DMS153 treated with DMSO at 0.1 percent for 48 hours (cell line): ENCODE measurements at regions not wholly inside any gene's neighbourhood (a gene's known extent, or its start where the extent isn't known, plus 50 kb on each side); places are given as distances from the start of the nearest gene placed in this dataset.

Experiments
- DNase-seq: peaks from one replicate; lab custom pipeline; 2025; ENCODE audit not compliant: unreplicated experiment; lab: John Stamatoyannopoulos, UW

DNA sequence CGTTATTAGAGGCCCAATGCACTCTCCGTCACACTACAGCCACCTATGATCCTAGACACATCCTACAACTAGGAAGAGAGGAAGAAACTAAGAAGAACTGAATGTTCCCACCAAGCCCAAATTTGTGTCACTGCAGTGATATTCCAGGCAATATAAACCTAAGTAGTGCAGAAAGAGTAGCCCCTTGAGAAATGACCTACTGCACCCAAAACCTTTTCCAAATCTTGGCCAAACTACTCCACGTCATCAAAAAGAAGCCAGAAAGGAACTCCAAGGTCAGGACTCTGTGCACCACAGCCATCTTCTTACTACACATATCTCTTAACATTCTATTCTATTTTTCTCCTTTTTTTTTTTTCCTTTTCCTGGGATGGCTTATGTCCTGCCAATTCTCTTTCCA lies 60.2 kb downstream of the ADAMTS1 start:
- DNase-seq, result no peak

DNA sequence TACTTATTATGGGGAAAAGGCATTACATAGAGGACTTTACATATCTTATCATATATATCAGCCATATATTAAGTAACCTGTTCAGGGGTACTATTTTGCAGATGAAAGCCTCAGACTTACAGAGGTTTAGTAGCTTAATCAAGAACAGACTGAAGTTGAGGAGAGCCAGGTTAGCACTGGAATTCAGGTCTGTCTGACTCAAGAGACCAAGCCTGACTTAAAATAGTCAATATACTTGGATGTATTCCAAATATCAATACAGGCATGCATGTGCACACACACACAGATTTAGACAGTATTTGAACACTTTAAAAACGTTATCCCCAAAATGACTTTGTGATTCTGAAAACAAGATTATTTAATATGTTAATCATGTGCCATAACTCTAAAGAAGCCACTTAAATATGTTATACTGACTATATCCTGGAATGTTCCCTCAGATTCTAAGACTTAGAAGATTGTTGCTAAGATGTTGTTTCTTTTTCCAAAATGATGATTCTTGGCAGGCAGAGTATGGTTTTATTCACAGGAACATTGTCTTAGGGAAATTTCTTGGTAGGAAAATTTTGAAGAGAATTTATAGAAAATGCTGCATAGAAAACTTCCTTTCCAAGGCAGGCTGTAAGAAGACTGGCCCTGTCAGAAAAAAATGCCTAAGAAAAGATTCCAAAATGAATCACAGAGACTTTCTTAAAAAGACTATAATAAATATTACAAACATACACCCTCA lies 61.6 kb downstream of the ADAMTS1 start:
- DNase-seq, result no peak

DNA sequence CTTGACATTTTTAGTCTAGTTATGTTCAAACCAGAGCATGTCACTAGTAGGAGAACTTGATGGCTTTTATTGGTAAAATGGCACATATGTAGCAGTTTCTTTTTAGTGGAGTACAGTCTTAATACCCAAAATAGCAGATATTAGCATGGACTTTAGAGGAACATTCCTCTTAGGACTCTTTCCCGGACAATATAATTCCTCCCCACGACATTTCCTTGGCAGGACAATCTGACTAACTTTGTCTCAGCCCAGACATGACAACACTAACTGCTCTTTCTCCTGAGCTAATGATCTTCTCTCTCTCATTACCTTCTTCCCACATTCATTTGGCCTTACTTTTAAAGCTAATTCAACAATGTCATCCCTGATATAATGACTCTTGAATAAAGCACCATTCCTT lies 62.5 kb downstream of the ADAMTS1 start:
- no peak for DNase-seq

DNA sequence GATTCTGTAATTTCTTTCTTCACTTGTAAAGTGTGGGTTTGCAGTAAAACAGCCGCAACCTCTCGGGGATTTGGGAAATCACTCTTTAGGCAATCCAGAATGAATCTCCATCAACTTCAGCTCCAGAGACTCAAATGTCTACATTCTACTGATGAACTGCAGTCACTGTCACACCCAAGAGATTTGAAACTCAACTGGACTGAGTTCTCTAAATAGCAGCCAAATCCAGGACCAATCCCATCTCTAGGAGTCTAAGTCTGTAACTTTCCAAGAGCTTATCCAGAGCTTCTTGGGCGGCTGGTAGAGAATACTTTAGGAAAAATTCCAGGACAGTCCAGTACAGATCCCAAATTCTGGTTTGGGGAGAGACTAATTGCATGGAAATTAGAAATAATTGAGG lies 62.9 kb downstream of the ADAMTS1 start:
- no peak for DNase-seq

GRCh38 chr21:26781331-26781730 lies 63.9 kb downstream of the ADAMTS1 start:
- no peak for DNase-seq

GRCh38 chr21:26777166-26777565 lies 68.0 kb downstream of the ADAMTS1 start:
- DNase-seq, result no peak

GRCh38 chr21:26776310-26777021 lies 68.7 kb downstream of the ADAMTS1 start:
- DNase-seq, result no peak

DNA sequence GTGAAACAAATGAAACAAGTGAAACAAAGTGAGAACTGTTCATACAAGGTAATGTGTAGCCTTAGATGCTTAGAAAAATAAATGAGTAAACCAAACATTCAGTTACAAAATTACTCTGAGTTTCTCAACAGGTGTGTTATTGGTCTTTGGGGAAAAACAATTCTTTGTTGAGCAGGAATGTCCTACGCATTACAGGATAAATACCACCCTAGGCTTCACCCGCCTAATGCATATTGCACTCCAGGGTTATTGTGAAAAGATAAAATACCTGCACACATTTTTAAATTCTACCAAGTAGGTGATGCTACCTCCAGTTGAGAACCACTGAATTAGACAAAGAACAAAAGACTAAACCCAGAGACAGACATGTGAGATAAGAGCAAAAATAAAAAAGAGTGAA lies 72.2 kb downstream of the ADAMTS1 start:
- no peak for DNase-seq

GRCh38 chr21:26769613-26770188 lies 75.5 kb downstream of the ADAMTS1 start:
- peak; percentile 16 for DNase-seq

DNA sequence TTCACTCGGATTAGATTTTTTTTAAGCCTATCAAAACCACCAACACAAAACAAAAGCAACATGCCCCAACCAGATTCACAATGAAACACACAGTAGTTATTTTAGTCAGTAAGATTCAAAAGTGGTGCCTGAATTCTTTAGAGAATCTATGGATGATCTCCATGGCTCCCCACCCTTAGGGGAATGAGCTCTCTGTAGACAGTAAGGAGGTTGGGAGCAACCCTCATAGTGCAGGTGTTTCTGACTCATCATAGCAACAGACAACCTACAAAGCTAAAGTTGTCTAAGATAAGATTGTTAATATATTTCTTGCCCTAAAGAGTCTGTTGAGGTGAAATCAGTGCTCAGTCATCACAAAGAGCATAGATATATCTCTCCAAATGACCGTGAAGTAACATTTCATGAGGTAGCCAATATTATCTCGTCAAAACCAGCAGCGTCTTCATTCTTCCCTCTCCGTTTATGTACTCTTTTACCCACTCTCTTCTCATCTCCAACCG lies 78.3 kb downstream of the ADAMTS1 start:
- DNase-seq, result no peak

- no peak for DNase-seq
Observed at GRCh38 chr21:26761174-26761915, 83.9 kb downstream of the ADAMTS1 start.

DNA sequence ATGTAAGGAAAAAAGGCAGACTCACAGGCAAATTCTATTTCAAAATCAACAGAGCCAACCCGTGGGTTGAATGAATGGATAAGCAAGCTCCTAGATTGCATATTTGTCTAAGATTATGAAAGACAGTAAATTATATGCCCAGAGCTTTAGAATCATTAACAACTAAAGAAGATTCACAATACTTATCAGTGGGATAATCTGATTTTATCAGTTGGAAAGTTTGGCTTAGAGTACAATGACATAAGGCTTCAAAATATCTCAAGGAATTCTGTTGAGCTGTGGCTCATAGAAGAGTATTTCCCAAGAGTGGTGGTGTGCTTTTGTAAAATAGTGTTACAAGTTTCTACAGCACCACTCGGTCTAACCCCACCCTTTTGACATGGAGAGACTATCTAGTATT lies 85.5 kb downstream of the ADAMTS1 start:
- DNase-seq, result no peak

- no peak for DNase-seq
Observed at GRCh38 chr21:26758083-26758880, 86.9 kb downstream of the ADAMTS1 start.

- DNase-seq, result no peak
Observed at GRCh38 chr21:26756491-26757159, 88.6 kb downstream of the ADAMTS1 start.

DNA sequence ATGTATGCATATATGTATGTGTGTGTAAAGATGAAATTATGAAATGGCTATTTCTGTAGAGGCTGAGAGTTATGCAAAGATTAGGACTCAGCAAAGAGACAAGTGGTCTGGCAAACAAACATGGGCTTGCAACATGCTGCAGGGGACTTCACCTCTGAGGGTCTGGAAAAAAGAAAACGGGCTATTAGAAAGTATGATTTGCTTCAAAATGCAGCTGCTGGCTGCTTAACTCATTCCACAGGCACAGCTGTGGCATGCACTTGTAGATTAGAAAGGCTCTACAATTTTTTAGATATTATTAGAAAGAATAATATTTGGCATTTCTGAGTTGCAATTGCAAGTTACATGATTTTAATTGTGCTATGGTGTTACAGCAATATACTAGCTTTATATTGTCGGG lies 90.4 kb downstream of the ADAMTS1 start:
- DNase-seq, result no peak

- no peak for DNase-seq
Observed at GRCh38 chr21:26753822-26754221, 91.4 kb downstream of the ADAMTS1 start.

GRCh38 chr21:26752849-26753248 lies 92.4 kb downstream of the ADAMTS1 start:
- no peak for DNase-seq

DNA sequence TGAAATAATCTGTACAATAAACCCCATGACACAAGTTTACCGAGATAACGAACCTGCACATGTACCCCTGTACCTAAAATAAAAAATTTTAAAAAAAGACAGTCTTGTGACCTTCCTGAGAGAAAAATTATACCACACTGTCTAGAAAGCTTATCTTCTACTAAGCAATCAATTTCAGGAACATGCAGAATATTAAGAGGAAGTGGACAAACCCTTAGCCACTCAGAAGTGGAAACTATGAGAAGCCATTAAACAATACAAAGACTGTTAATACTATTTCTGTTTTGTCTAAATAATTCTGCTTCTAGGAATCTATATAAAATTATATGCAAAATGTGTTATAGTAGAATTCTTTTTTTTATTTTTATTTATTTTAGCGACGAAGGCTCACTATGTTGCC lies 93.9 kb downstream of the ADAMTS1 start:
- DNase-seq, result no peak

DNA sequence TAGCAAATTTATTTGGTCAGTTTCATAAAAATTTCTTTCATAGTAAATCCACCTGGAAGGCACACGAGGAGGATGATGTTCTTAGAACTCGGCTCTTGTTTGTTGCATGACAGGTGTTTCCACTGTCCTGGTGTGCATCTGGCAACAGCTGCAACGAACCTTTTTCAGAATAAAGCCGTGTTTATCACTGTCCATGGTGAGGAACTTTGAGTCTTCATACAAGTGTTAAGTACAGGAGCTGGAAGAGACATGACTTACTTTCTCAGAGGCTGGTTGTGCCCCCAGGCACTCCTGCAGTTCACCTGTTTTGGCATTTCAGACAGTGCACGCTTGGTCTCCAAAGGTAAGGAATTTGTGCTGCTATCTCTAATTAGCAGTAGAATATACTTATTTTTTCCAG lies 97.1 kb downstream of the ADAMTS1 start:
- no peak for DNase-seq

- no peak for DNase-seq
Observed at GRCh38 chr21:26747216-26747615, 98.0 kb downstream of the ADAMTS1 start.
